ENCODE measurements at regions not wholly inside any gene's neighbourhood (a gene's known extent, or its start where the extent isn't known, plus 50 kb on each side); places are given as distances from the start of the nearest gene placed in this dataset.

GRCh38 chr2:104777721-104778120 lies 76.2 kb upstream of the POU3F3 start:
- Histone ChIP-seq H3K4me1 (no peaks in the 10 kb centered on the region), H3K4me3 (no peak overlapping the region), H3K27me3 (ENCODE audit: low read depth) (no peaks in the 10 kb centered on the region; the same call in 1 of the 2 replicates), H3K9me3 (no peaks in the 10 kb centered on the region), H3K36me3 (replicated peaks) (no peaks in the 10 kb centered on the region)
- DNase-seq (ENCODE audit: low spot score in 2 of 2), result no peak
- in situ Hi-C loops (cut with MboI; ENCODE audit: low sequenced_read_pairs), result no loop called here

- no peak for DNase-seq (ENCODE audit: low spot score in 2 of 2)
- H3K4me1 ChIP-seq, result no peaks in the 10 kb centered on the region
- no peaks in the 10 kb centered on the region; the same call in 1 of the 2 replicates for H3K27me3 ChIP-seq (ENCODE audit: low read depth)
- no peaks in the 10 kb centered on the region for H3K9me3 ChIP-seq
- in situ Hi-C loops (cut with MboI; ENCODE audit: low sequenced_read_pairs), result no loop called here
- no peak overlapping the region for H3K4me3 ChIP-seq
- no peaks in the 10 kb centered on the region for H3K36me3 ChIP-seq (replicated peaks)
Observed at GRCh38 chr2:104781151-104781550, 72.8 kb upstream of the POU3F3 start.

GRCh38 chr2:104784264-104784663 lies 69.7 kb upstream of the POU3F3 start:
- Histone ChIP-seq H3K4me3 (no peak overlapping the region), H3K9me3 (no peaks in the 10 kb centered on the region), H3K4me1 (no peaks in the 10 kb centered on the region), H3K36me3 (replicated peaks) (no peaks in the 10 kb centered on the region), H3K27me3 (ENCODE audit: low read depth) (no peaks in the 10 kb centered on the region)
- no peak for DNase-seq (ENCODE audit: low spot score in 2 of 2)
- in situ Hi-C loops (cut with MboI; ENCODE audit: low sequenced_read_pairs), result no loop called here

DNA sequence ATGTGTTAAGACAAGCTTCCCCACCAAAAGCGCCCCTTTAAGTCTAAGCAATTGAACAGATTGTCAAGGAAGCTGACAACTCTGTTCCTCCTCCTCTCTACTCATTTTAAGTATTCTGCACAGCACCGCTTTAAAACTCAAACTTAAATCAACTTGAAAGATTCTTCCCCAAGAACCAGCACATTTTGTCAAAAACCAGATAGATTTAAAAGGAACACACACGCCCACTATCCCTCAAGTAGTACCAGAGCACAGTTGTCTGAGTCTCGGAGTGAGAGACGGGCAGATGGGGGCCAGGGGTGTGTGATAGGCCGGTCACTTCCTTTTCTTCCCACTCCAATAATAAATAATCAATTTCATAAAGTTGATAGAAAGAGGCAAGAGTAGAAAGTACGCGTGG lies 67.7 kb upstream of the POU3F3 start:
- in situ Hi-C loops (cut with MboI; ENCODE audit: low sequenced_read_pairs), result no loop called here
- no peak overlapping the region for H3K4me3 ChIP-seq
- H3K9me3 ChIP-seq, result no peaks in the 10 kb centered on the region
- H3K27me3 ChIP-seq (ENCODE audit: low read depth), result no peaks in the 10 kb centered on the region
- no peaks in the 10 kb centered on the region for H3K4me1 ChIP-seq
- DNase-seq (ENCODE audit: low spot score in 2 of 2), result no peak
- H3K36me3 ChIP-seq (replicated peaks), result no peaks in the 10 kb centered on the region

DNA sequence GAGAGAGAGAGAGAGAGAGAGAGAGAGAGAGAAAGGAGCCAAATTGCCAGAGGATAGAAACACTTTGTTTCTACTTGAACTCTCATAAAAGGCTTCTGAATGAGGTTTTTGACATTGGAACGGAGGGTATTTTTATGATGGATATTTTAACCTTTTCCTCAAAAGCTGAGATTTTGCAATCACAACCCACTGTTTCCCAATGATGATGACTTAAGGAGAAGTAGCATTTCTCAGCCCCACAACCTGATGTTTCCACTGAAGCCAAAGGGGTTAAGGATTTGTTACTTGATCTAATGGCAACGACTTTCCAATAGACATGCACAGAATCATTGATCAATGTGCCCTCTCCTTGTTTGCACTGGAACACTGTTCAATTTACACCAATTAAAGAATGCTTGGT lies 67.1 kb upstream of the POU3F3 start:
- Histone ChIP-seq H3K27me3 (ENCODE audit: low read depth) (no peaks in the 10 kb centered on the region), H3K9me3 (no peaks in the 10 kb centered on the region), H3K4me1 (no peaks in the 10 kb centered on the region), H3K4me3 (no peak overlapping the region), H3K36me3 (replicated peaks) (no peaks in the 10 kb centered on the region)
- in situ Hi-C loops (cut with MboI; ENCODE audit: low sequenced_read_pairs), result no loop called here
- no peak for DNase-seq (ENCODE audit: low spot score in 2 of 2)

DNA sequence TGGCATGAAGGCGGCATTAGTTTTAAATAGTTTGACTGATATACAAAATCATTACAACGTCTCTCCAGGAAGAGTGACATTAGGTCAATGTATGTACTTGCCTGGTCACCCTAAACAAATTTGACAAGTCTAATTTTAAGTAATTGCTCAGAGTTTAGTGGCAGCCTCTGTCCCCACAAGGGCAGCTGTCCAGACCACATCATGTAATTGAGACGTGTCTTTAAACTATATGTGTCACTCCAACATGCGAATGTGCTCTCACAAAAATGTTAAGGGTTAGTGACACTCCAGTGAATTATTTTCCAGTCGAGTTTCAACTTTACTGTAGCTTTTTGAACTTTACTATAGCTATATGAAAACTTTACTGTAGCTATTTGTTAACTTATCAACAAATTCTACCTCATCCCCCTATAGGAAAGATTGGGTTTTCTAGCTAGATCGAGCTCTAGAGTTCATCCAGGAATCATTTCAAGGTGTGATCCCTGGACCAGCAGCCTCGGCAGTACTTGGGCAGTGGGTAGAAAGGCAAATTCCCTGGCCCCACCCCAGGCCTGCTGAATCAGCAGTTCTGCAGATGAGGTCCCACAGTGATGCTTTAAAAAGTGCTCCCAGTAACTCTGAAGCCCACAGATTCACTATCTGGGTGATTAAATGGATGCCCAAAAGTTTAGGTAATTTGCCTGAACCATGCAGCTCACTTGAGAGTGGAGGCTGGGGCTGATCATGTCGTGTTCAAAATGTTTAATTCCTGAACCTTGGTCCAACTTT lies 66.4 kb upstream of the POU3F3 start:
- no peak overlapping the region for H3K4me3 ChIP-seq
- in situ Hi-C loops (cut with MboI; ENCODE audit: low sequenced_read_pairs), result no loop called here
- H3K9me3 ChIP-seq, result no peaks in the 10 kb centered on the region
- no peaks in the 10 kb centered on the region for H3K36me3 ChIP-seq (replicated peaks)
- H3K27me3 ChIP-seq (ENCODE audit: low read depth), result no peaks in the 10 kb centered on the region
- DNase-seq (ENCODE audit: low spot score in 2 of 2), result no peak
- H3K4me1 ChIP-seq, result no peaks in the 10 kb centered on the region

- Histone ChIP-seq H3K9me3 (no peaks in the 10 kb centered on the region), H3K27me3 (ENCODE audit: low read depth) (no peaks in the 10 kb centered on the region), H3K36me3 (replicated peaks) (no peaks in the 10 kb centered on the region), H3K4me1 (no peaks in the 10 kb centered on the region), H3K4me3 (no peak overlapping the region)
- in situ Hi-C loops (cut with MboI; ENCODE audit: low sequenced_read_pairs), result no loop called here
- DNase-seq (ENCODE audit: low spot score in 2 of 2), result no peak
Observed at GRCh38 chr2:104788742-104789455, 65.0 kb upstream of the POU3F3 start.

DNA sequence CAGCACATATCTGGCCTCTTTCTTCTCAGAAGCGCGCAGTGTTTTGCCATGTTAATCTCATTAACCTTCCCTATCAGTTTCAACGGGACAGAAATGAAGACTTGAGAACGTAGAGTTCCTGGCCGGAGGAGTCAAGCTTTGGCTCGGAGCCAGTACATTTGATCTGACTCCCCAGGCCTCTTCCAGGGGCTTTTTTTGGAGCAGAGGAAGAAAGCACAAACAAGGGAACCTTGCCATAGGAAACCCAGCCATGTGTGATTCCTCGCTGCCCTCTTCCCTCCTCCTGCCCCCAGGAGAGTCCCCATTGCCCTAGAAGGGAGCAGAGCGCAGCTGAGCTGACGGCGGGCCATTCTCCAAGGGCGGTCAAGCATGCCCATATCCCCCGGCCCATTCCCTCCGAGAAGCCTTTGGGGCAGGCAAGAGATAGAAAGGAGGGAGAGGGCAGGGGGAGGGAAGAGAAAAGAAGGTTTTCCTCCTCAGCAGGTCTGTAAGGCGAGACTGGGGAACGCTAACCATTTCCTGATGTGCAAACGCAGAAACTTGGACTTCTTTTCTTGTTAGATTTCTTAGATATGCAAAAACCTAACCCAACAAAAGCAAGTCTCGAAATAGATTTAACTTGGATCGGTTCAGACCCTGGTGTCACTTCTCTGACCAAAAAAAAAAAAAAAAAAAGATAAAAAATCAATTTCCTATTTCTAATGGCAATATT lies 63.7 kb upstream of the POU3F3 start:
- H3K4me3 ChIP-seq, result no peak overlapping the region
- H3K9me3 ChIP-seq, result no peaks in the 10 kb centered on the region
- H3K27me3 ChIP-seq (ENCODE audit: low read depth), result no peaks in the 10 kb centered on the region
- in situ Hi-C loops (cut with MboI; ENCODE audit: low sequenced_read_pairs), result no loop called here
- H3K4me1 ChIP-seq, result no peaks in the 10 kb centered on the region
- H3K36me3 ChIP-seq (replicated peaks), result no peaks in the 10 kb centered on the region
- DNase-seq (ENCODE audit: low spot score in 2 of 2), result no peak

- H3K36me3 ChIP-seq (replicated peaks), result no peaks in the 10 kb centered on the region
- in situ Hi-C loops (cut with MboI; ENCODE audit: low sequenced_read_pairs), result no loop called here
- no peaks in the 10 kb centered on the region for H3K4me1 ChIP-seq
- no peak overlapping the region for H3K4me3 ChIP-seq
- no peaks in the 10 kb centered on the region for H3K27me3 ChIP-seq (ENCODE audit: low read depth)
- H3K9me3 ChIP-seq, result no peaks in the 10 kb centered on the region
- no peak for DNase-seq (ENCODE audit: low spot score in 2 of 2)
Observed at GRCh38 chr2:104790901-104791495, 62.9 kb upstream of the POU3F3 start.

- DNase-seq (ENCODE audit: low spot score in 2 of 2), result no peak
- Histone ChIP-seq H3K36me3 (replicated peaks) (no peaks in the 10 kb centered on the region), H3K9me3 (no peaks in the 10 kb centered on the region), H3K4me3 (no peak overlapping the region), H3K27me3 (ENCODE audit: low read depth) (no peaks in the 10 kb centered on the region), H3K4me1 (no peaks in the 10 kb centered on the region)
- in situ Hi-C loops (cut with MboI; ENCODE audit: low sequenced_read_pairs), result no loop called here
Observed at GRCh38 chr2:104793966-104794365, 59.9 kb upstream of the POU3F3 start.

- Histone ChIP-seq H3K4me3 (no peak overlapping the region), H3K9me3 (no peaks in the 10 kb centered on the region), H3K4me1 (no peaks in the 10 kb centered on the region), H3K36me3 (replicated peaks) (no peaks in the 10 kb centered on the region), H3K27me3 (ENCODE audit: low read depth) (no peaks in the 10 kb centered on the region)
- DNase-seq (ENCODE audit: low spot score in 2 of 2), result no peak
- in situ Hi-C loops (cut with MboI; ENCODE audit: low sequenced_read_pairs), result no loop called here
Observed at GRCh38 chr2:104794441-104794840, 59.5 kb upstream of the POU3F3 start.

Data from HAP-1 (cell line).